Neural cell (in vitro differentiated cells): ENCODE measurements at regions not wholly inside any gene's neighbourhood (a gene's known extent, or its start where the extent isn't known, plus 50 kb on each side); places are given as distances from the start of the nearest gene placed in this dataset.
A peak's percentile ranks its signal among the peaks of the same experiment; 100 is the strongest.

ENCODE experiments used
- H2AFZ ChIP-seq: fragments of 200-600, 300-800 bp; sonication (generic), shearing (Covaris generic); 2 replicates; pipeline ENCODE4 v1.6.0; 2014; ENCODE audit warnings: low read depth, mild to moderate bottlenecking, antibody characterized with exemption, low read length, moderate library complexity
- H3F3A ChIP-seq: fragments of 200-600 bp; shearing (Covaris generic); 2 replicates; pipeline ENCODE4 v1.6.1; 2016; ENCODE audit warnings: mild to moderate bottlenecking, moderate library complexity, mixed read lengths, antibody characterized with exemption, low read length; ENCODE audit not compliant: insufficient read depth, poor library complexity, severe bottlenecking
- H3K27ac ChIP-seq: fragments of 200-600, 300-800 bp; sonication (generic), shearing (Covaris generic); 2 replicates; pipeline ENCODE4 v1.5.1; 2014; ENCODE audit warnings: mild to moderate bottlenecking, low read length, moderate library complexity
- H3K27me3 ChIP-seq: fragments of 300-800, 200-600 bp; sonication (generic), shearing (Covaris generic); 2 replicates; pipeline ENCODE4 v1.6.0; 2014; ENCODE audit warnings: mild to moderate bottlenecking, low read depth, low read length, moderate library complexity; ENCODE audit not compliant: insufficient read depth
- H3K36me3 ChIP-seq: fragments of 300-800, 200-600 bp; sonication (generic), shearing (Covaris generic); 2 replicates; pipeline ENCODE4 v1.5.1; 2014; ENCODE audit warnings: mild to moderate bottlenecking, antibody characterized with exemption, low read length, moderate library complexity; ENCODE audit not compliant: insufficient read depth
- H3K4me2 ChIP-seq: fragments of 300-800, 200-600 bp; sonication (generic), shearing (Covaris generic); 2 replicates; pipeline ENCODE4 v1.6.0; 2014; ENCODE audit warnings: mild to moderate bottlenecking, low read length
- H3K4me3 ChIP-seq: fragments of 300-800, 200-600 bp; sonication (generic), shearing (Covaris generic); 2 replicates; pipeline ENCODE4 v1.5.1; 2014; ENCODE audit warnings: mild to moderate bottlenecking, low read length, moderate library complexity
- H3K79me2 ChIP-seq: fragments of 200-600 bp; shearing (Covaris generic); replicated peaks from 2 replicates; pipeline ENCODE4 v1.6.0; 2014; ENCODE audit warnings: mild to moderate bottlenecking, low read length, moderate library complexity; ENCODE audit not compliant: insufficient read depth
- H3K9ac ChIP-seq: fragments of 300-800, 200-600 bp; sonication (generic), shearing (Covaris generic); 2 replicates; pipeline ENCODE4 v1.6.1; 2016; ENCODE audit warnings: mild to moderate bottlenecking, low read length, mixed read lengths
- H3K9me2 ChIP-seq: fragments of 200-600 bp; shearing (Covaris generic); 2 replicates; pipeline ENCODE4 v1.6.1; 2016; ENCODE audit warnings: mild to moderate bottlenecking, low read length, mixed read lengths; ENCODE audit not compliant: insufficient read depth
- H3K9me3 ChIP-seq: fragments of 200-600, 300-800 bp; sonication (generic), shearing (Covaris generic); 2 replicates; pipeline ENCODE4 v1.6.1; 2016; ENCODE audit warnings: mild to moderate bottlenecking, mixed run types, low read length, moderate library complexity, mixed read lengths
- H4K20me1 ChIP-seq: fragments of 200-600 bp; shearing (Covaris generic); 2 replicates; pipeline ENCODE4 v1.6.1; 2016; ENCODE audit warnings: mild to moderate bottlenecking, mixed run types; ENCODE audit not compliant: insufficient read depth
- EP300 ChIP-seq: fragments of 450-650 bp; conservative IDR thresholded peaks from 2 replicates; pipeline ENCODE4 v1.6.1; 2014; ENCODE audit warnings: antibody characterized with exemption, mild to moderate bottlenecking, moderate library complexity; ENCODE audit not compliant: poor library complexity, severe bottlenecking
- EZH2 ChIP-seq: fragments of 200-600, 300-800 bp; shearing (Covaris generic), sonication (generic); IDR thresholded peaks from 2 replicates; pipeline ENCODE4 v1.6.1; 2014; ENCODE audit warnings: antibody characterized with exemption, low read length, borderline replicate concordance, mild to moderate bottlenecking; ENCODE audit not compliant: insufficient read depth, poor library complexity, severe bottlenecking
- MXI1 ChIP-seq: fragments of 450-650 bp; conservative IDR thresholded peaks from 2 replicates; pipeline ENCODE4 v1.6.1; 2014; ENCODE audit warnings: antibody characterized with exemption, mild to moderate bottlenecking; ENCODE audit not compliant: poor library complexity, severe bottlenecking
- POLR2AphosphoS5 ChIP-seq: IDR thresholded peaks from 2 replicates; pipeline ENCODE4 v1.6.1; 2012
- RAD21 ChIP-seq: fragments of 450-650 bp; conservative IDR thresholded peaks from 2 replicates; pipeline ENCODE4 v1.6.1; 2014; ENCODE audit warnings: antibody characterized with exemption, mild to moderate bottlenecking, moderate library complexity
- REST ChIP-seq: IDR thresholded peaks from 2 replicates; pipeline ENCODE4 v1.6.1; 2012; ENCODE audit warnings: borderline replicate concordance
- SMC3 ChIP-seq: fragments of 450-650 bp; conservative IDR thresholded peaks from 2 replicates; pipeline ENCODE4 v1.6.1; 2014; ENCODE audit warnings: antibody characterized with exemption, mild to moderate bottlenecking, moderate library complexity; ENCODE audit not compliant: poor library complexity
- TAF1 ChIP-seq: IDR thresholded peaks from 2 replicates; pipeline ENCODE4 v1.6.1; 2012; ENCODE audit warnings: low read depth
- TF ChIP-seq, protein P1 (sequence below): fragments of 450-650 bp; IDR thresholded peaks from 2 replicates; pipeline ENCODE4 v1.5.1; 2014; ENCODE audit warnings: antibody characterized with exemption, mild to moderate bottlenecking, moderate library complexity; ENCODE audit not compliant: poor library complexity, severe bottlenecking

DNA sequence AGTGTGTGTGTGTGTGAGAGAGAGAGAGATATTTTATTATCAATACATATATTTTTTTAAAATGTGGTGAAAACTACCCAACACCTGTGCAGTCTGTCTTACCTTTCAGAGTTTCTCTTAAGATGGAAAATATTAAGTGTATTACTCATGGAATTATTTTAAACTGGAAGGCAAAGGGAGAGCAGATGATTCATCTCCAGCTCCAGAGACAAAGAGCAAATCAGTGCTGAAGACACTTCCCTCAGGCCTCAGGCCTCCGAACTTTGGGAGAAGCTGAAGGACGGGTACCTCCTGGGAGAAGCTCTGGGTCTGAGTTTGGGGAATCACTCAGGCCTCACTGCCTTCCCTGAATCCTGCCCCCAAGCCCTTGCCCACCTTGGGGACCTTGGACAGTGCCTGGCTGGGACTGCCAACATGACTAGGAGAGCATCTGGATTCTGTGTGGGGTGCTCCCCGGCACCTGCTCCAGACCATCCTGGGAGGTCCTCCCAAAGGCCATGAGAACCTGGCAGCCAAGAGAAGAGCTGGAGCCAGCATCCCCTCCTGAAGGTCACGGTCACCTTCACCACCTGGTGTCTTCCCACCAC, 170.4 kb upstream of the UBL3 start (continued):
- TF ChIP-seq, protein P1, sequence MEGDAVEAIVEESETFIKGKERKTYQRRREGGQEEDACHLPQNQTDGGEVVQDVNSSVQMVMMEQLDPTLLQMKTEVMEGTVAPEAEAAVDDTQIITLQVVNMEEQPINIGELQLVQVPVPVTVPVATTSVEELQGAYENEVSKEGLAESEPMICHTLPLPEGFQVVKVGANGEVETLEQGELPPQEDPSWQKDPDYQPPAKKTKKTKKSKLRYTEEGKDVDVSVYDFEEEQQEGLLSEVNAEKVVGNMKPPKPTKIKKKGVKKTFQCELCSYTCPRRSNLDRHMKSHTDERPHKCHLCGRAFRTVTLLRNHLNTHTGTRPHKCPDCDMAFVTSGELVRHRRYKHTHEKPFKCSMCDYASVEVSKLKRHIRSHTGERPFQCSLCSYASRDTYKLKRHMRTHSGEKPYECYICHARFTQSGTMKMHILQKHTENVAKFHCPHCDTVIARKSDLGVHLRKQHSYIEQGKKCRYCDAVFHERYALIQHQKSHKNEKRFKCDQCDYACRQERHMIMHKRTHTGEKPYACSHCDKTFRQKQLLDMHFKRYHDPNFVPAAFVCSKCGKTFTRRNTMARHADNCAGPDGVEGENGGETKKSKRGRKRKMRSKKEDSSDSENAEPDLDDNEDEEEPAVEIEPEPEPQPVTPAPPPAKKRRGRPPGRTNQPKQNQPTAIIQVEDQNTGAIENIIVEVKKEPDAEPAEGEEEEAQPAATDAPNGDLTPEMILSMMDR: no peak
- TF ChIP-seq MXI1 (no peak), RAD21 (no peak)

DNA sequence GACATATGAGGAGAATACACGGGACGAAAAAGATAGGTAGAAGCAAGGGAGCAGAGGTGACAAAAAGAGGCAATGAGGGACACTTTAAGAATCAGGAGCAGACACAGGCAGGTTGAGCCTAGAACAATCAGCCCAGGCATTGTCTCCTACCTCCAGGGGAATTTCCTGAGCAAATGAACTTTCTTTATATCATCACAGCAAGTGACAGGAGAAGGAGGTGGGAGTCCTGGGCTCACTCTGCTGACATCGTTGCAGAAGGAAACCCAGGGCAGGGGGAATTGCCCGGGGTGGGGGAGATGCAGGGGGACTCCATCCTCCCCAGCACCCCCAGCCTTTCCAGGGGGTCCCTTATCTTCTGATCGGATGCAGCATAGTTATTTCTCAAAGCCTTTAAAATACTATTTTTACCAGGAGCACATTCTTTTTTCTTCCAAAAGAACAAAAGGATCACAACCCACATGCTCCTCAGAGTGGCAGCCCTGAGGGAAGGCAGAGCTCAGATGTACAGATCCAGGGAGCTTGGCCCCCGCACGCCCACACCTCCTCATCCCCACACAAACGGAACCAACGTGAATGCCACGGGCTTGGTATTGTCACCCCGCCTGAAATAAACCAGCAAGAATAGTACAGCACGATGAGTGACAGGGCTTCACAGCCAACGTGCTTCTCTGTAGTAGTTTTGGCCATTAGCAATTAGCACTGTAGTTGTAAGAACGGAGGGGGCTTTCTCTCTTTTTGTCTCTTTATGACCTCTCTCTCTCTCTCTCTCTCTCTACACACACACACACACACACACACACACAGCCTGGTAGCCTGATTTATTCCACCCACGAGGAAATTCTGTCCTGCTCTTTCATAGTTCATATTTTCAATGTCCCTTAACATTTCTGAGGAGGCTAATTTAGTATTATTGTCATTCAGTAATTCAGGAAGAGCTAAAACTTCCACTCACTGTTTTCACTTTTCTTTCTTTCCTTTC, 169.5 kb upstream of the UBL3 start:
- Histone ChIP-seq H3K27ac (no peak overlapping the region), H3K9me2 (no peaks in the 10 kb centered on the region), H3K36me3 (no peaks in the 10 kb centered on the region), H3K9me3 (no peaks in the 10 kb centered on the region), H3F3A (no peaks in the 10 kb centered on the region), H3K27me3 (no peaks in the 10 kb centered on the region), H3K4me2 (no peak overlapping the region), H3K9ac (peak overlapping the region; percentile 51), H3K79me2 (no peaks in the 10 kb centered on the region), H2AFZ (peak overlapping the region; percentile 43), H3K4me3 (no peak overlapping the region), H4K20me1 (no peaks in the 10 kb centered on the region)
- TF ChIP-seq EZH2 (no peak), RAD21 (no peak), TAF1 (no peak), REST (no peak), POLR2AphosphoS5 (no peak), SMC3 (no peak), EP300 (no peak), MXI1 (no peak)
- TF ChIP-seq, protein P1: no peak
